ENCODE measurements at regions not wholly inside any gene's neighbourhood (a gene's known extent, or its start where the extent isn't known, plus 50 kb on each side); places are given as distances from the start of the nearest gene placed in this dataset.
"Not testable (repeated sequence)": the region's sequence is repeated elsewhere in the genome, so short reads cannot be mapped to it uniquely, and the experiment has no call there.

DNA sequence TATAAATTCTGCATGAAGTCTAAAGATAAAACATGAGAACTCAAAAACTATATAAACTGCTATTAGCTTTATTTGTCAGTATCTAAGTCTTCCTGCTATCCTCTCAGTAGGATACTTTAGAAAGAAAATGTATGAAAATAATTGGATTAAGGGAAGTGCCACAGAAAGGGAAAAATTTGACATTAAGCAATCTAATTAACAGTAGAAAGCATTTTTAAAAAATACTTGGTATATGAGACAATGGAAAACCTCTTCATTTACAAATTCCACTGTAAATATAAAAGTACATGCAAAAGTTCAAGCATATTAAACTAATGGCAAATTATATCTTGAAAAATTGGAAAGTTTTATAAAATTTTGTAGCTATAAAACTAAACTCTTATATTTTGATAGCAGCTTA lies 518.6 kb upstream of the NUDT12 start:
- DNase-seq (no peak), ATAC-seq (ENCODE audit: insufficient read depth, low FRiP score) (no peak)
- Histone ChIP-seq H3K9me3 (ENCODE audit: control insufficient read depth in 4 of 4, insufficient read depth in 3 of 4, low read length in 3 of 4) (no peaks in the 10 kb centered on the region), H3K4me1 (ENCODE audit: control insufficient read depth in 5 of 5, insufficient read depth in 5 of 5, low read length in 5 of 5) (no peaks in the 10 kb centered on the region), H3K36me3 (ENCODE audit: control insufficient read depth in 4 of 4, insufficient read depth in 4 of 4, low read length in 4 of 4) (no peaks in the 10 kb centered on the region), H3K27ac (ENCODE audit: low read depth in 1 of 2, low read length in 1 of 2) (no peak overlapping the region), H3K4me3 (no peak overlapping the region), H3K9ac (ENCODE audit: insufficient read depth in 1 of 2, low read length in 2 of 2) (no peak overlapping the region), H3K27me3 (ENCODE audit: control insufficient read depth in 3 of 3, insufficient read depth in 3 of 3, low read length in 2 of 3) (no peaks in the 10 kb centered on the region)
- TF ChIP-seq, protein P1, sequence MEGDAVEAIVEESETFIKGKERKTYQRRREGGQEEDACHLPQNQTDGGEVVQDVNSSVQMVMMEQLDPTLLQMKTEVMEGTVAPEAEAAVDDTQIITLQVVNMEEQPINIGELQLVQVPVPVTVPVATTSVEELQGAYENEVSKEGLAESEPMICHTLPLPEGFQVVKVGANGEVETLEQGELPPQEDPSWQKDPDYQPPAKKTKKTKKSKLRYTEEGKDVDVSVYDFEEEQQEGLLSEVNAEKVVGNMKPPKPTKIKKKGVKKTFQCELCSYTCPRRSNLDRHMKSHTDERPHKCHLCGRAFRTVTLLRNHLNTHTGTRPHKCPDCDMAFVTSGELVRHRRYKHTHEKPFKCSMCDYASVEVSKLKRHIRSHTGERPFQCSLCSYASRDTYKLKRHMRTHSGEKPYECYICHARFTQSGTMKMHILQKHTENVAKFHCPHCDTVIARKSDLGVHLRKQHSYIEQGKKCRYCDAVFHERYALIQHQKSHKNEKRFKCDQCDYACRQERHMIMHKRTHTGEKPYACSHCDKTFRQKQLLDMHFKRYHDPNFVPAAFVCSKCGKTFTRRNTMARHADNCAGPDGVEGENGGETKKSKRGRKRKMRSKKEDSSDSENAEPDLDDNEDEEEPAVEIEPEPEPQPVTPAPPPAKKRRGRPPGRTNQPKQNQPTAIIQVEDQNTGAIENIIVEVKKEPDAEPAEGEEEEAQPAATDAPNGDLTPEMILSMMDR (IDR thresholded peaks at IDR 0.05; ENCODE audit: control extremely low read depth, extremely low read depth), result no peak

DNA sequence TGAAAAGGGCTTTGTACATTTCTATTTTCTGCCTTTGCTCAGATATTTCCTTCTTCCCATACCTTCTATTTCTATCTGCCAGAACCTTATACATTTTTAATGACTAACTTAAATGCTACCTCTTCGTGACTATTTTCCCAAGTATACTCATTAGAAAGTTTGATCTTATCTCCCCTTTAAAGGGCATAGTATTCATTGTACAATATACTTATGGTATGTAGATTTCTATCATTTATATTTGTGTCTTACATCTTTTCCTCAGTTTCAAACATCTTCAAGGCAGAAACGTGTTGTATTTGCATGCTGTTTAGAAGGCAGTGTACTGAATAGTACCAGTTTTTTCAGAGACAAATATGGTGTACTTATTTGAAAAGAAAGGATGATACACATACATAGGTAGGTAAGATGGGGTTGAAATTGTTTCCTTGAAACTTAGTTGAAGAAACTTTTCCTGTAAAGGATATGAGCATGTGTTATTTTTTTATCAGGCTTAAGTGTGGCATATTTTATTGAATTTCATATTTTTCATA lies 518.1 kb upstream of the NUDT12 start:
- ATAC-seq (ENCODE audit: insufficient read depth, low FRiP score) (no peak), DNase-seq (no peak)
- Histone ChIP-seq H3K4me3 (no peak overlapping the region), H3K9me3 (ENCODE audit: control insufficient read depth in 4 of 4, insufficient read depth in 3 of 4, low read length in 3 of 4) (no peaks in the 10 kb centered on the region), H3K4me1 (ENCODE audit: control insufficient read depth in 5 of 5, insufficient read depth in 5 of 5, low read length in 5 of 5) (no peaks in the 10 kb centered on the region), H3K27me3 (ENCODE audit: control insufficient read depth in 3 of 3, insufficient read depth in 3 of 3, low read length in 2 of 3) (no peaks in the 10 kb centered on the region), H3K9ac (ENCODE audit: insufficient read depth in 1 of 2, low read length in 2 of 2) (no peak overlapping the region), H3K27ac (ENCODE audit: low read depth in 1 of 2, low read length in 1 of 2) (no peak overlapping the region), H3K36me3 (ENCODE audit: control insufficient read depth in 4 of 4, insufficient read depth in 4 of 4, low read length in 4 of 4) (no peaks in the 10 kb centered on the region)
- TF ChIP-seq, protein P1 (IDR thresholded peaks at IDR 0.05; ENCODE audit: control extremely low read depth, extremely low read depth), result no peak
- WGBS, 2 donors, result 64 to 79% methylated on average over 2 of the region's 2 CpGs

DNA sequence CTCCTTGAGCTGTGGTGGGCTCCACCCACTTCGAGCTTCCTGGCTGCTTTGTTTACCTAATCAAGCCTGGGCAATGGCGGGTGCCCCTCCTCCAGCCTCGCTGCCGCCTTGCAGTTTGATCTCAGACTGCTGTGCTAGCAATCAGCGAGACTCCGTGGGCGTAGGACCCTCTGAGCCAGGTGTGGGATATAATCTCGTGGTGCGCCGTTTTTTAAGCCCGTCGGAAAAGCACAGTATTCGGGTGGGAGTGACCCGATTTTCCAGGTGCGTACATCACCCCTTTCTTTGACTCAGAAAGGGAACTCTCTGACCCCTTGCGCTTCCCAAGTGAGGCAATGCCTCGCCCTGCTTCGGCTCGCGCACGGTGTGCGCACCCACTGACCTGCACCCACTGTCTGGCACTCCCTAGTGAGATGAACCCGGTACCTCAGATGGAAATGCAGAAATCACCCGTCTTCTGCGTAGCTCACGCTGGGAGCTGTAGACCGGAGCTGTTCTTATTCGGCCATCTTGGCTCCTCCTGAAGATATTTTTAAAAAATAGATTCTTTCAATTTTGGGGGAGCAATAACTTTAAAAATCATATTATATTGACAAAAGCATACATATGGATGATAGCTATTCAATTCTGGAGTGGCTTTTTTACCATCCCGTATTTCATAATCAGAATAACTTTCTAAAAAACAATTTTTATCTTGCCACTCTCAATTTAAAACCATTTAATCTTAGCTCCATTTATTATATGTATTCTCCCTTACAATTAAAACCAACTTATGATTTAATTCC lies 517.5 kb upstream of the NUDT12 start:
- H3K27ac ChIP-seq (ENCODE audit: low read depth in 1 of 2, low read length in 1 of 2); DNase-seq; H3K4me3 ChIP-seq; H3K36me3 ChIP-seq (ENCODE audit: control insufficient read depth in 4 of 4, insufficient read depth in 4 of 4, low read length in 4 of 4); H3K9me3 ChIP-seq (ENCODE audit: control insufficient read depth in 4 of 4, insufficient read depth in 3 of 4, low read length in 3 of 4); H3K4me1 ChIP-seq (ENCODE audit: control insufficient read depth in 5 of 5, insufficient read depth in 5 of 5, low read length in 5 of 5); H3K9ac ChIP-seq (ENCODE audit: insufficient read depth in 1 of 2, low read length in 2 of 2); H3K27me3 ChIP-seq (ENCODE audit: control insufficient read depth in 3 of 3, insufficient read depth in 3 of 3, low read length in 2 of 3); ATAC-seq (ENCODE audit: insufficient read depth, low FRiP score): not testable (repeated sequence)
- WGBS, 2 donors, result 91 to 95% methylated on average over 19 to 26 of the region's 29 CpGs

DNA sequence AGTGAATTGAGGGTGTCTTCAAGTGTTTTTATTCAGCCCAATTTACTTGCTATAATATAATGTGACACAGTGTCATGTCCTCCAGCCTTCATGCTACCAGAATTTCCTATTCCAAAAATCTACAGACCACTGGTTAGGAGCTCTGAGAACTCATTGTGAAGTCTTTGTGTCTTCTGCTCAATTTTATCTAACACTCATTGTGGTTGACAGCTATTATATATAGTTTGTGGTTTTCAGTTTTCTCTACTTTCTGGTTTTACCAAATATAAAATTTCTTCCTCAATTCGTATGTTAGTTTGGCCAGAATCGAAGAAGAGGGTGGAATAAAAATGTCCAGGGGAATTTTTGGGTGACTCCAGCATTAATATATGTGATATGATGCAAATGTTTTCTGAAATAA lies 509.3 kb upstream of the NUDT12 start:
- Histone ChIP-seq H3K27ac (ENCODE audit: low read depth in 1 of 2, low read length in 1 of 2) (no peak overlapping the region), H3K36me3 (ENCODE audit: control insufficient read depth in 4 of 4, insufficient read depth in 4 of 4, low read length in 4 of 4) (no peaks in the 10 kb centered on the region), H3K9me3 (ENCODE audit: control insufficient read depth in 4 of 4, insufficient read depth in 3 of 4, low read length in 3 of 4) (no peaks in the 10 kb centered on the region), H3K9ac (ENCODE audit: insufficient read depth in 1 of 2, low read length in 2 of 2) (no peak overlapping the region), H3K27me3 (ENCODE audit: control insufficient read depth in 3 of 3, insufficient read depth in 3 of 3, low read length in 2 of 3) (no peaks in the 10 kb centered on the region), H3K4me3 (no peak overlapping the region), H3K4me1 (ENCODE audit: control insufficient read depth in 5 of 5, insufficient read depth in 5 of 5, low read length in 5 of 5) (no peaks in the 10 kb centered on the region)
- ATAC-seq (ENCODE audit: insufficient read depth, low FRiP score) (no peak), DNase-seq (no peak)
- 74% methylated on average over 2 of the region's 2 CpGs for WGBS, 2 donors
- TF ChIP-seq, protein P1 (IDR thresholded peaks at IDR 0.05; ENCODE audit: control extremely low read depth, extremely low read depth), result no peak
